HG02870 (cell line): ENCODE measurements at regions not wholly inside any gene's neighbourhood (a gene's known extent, or its start where the extent isn't known, plus 50 kb on each side); places are given as distances from the start of the nearest gene placed in this dataset.

Experiments
- ATAC-seq: cut with Tn5 transposase; IDR thresholded peaks from one replicate; pipeline ENCODE4 v1.9.1; 2021; ENCODE audit warnings: mild to moderate bottlenecking, moderate library complexity; ENCODE audit not compliant: unreplicated experiment

DNA sequence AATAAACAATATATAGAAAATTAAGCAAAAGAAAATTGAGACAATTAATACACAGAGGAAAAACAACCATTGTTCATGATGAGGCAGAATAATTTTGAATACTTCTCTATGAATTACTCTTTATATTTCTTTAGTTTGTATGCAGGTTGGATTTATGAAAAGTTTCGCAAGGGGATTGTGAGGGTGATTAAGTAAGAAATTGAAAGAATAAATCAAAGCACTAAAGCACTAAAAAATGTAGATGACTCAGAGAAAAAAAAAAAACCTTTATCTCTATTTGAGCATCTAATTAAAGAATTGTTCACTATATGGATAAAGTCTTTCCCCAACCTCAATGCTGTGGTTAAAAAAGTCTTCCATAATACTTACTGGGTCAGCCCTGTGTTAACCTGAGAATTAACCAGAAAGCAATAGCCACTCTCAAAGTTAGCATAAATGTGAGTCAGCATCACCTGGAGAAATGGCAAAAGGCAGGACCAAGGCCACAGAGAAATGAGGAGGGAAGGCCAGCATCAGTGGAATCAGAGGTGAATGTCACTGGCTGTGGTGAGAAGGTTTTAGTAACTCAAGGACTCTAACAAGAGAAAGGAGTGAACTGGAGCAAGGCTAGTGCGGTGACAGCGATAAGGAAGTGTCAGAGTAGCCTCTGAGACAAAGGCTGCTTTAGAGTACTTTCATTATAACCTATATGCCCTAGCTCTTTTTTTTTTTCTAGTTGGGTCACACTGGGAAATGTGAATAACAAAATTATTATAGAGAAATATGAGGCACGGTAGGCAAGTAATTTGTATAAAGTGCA is 310.4 kb downstream of the KCNC2 start:
- ATAC-seq = no peak

DNA sequence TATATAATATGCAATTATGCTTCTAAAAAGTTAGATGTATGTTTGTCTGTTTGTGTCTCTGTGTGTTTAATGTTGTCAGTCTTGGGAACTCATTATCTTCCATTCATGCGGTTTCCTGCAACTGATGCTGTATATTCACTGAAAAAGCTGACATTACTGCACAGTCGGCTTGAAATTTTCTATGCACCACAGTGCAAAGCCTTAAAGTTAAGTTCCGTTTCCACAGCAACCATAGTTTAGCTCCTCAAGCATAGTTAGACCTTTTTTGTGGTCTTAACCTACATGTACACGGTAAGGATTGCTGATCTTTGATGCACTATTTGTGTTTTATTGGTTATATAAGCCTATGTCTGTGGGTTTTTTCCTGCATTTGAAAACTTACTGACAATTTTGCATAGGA is 309.4 kb downstream of the KCNC2 start:
- no peak for ATAC-seq

DNA sequence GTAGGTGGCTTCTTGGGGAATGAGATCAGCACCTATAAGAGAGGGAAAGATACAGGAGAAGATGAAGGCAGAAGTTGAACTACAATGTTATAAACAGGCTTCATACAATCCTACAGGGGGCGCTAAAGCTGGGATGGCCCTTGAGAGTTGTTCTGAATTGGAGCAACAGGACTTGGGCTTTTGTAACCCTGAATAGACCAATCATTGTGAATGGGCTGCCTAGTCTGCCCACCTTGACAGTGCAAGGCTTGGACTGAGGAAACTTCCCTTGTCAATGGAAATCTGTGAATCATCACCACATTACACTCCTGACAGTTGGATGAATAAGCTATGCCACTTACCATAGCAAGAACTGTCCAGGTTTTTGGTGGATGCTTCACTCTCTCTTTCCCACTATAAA is 306.1 kb downstream of the KCNC2 start:
- no peak for ATAC-seq

DNA sequence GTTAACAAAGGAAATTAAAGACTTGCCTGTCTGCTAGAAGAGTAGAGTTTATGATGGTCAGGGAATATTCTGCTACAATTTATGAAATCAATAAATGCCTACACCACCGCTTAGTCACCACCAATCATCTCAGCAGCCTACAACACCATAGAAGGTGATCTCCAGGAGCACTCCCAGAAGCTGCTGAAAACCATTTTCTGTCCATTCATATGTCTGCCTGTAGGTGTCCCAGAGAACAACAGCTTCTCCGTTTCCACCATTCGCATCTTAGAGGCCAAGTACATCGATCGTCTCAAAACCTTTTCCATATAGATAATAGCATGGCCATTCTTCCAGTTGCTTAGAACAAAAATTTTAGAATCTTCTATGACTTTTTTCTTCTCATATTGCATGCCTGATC is 303.4 kb downstream of the KCNC2 start:
- no peak for ATAC-seq

DNA sequence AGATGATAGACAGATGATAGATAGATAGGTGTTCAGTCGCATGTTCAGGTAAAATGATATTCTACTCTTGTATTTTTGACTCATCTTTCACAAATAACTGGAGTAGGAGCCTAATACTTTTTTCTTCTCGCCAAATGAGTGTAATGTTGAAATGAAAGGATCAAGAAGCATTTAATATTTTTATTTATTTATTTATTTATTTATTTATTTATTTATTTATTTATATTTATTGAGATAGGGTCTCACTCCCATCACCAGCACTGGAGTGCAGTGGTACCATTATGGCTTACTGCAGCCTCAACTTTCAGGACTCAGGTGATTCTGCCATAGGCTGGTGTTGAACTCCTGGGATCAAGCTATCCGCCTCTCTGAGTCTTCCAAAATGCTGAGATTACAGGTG is 298.8 kb downstream of the KCNC2 start:
- ATAC-seq = no peak

DNA sequence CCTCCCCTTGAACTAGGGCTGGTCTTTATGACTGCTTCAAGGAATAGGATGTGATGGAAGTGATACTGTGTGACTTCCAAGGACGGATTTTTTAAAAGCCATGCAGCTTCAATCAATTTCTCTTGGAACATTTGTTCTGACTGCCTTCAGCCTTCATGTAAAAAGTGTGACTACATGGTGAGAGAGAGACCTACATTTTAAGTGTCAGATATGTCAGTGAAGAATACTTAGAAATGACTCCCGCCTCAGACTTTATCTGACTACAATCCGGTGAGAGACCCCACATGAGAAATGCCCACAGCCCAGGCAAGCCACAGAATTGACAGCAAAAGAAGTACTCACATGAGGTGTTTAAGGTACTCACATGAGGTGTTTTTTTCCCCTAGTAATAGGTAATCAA is 295.3 kb downstream of the KCNC2 start:
- no peak for ATAC-seq

DNA sequence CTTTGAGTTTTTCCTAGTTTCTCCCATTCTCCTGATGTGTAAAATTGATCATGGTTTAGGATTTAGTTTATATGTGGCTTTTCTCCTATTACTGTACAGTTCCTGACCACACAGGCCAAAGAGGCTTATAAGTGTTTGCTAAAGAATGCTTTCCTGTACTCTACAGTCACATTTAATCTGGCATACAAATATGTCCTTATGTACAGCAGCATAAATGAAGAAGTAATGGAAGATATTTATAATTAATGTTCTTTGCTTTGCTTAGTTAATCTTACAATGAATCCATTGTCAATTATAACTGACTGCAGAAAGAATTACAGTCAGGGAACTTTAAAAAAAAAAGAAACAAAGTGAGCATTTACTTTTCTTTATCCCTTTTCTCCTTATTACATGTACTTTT is 293.9 kb downstream of the KCNC2 start:
- ATAC-seq = no peak

DNA sequence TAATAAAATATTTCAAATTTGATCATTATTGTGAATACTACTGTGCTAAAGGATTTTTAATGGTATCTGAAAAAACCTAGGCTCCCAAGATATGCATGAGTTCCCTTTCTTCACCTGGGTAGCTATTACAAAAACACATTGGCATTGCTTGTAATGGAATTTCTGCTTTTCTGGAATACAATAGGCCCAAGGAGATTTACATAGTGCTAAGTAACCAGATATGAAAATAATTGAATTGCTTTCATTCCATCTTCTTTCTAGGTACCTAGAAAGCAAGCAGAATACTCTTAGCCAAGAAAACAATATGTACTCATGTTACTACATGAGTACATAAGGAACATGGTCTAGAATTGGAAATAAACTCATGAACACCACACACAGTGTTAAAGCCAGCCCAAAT is 291.9 kb downstream of the KCNC2 start:
- no peak for ATAC-seq

DNA sequence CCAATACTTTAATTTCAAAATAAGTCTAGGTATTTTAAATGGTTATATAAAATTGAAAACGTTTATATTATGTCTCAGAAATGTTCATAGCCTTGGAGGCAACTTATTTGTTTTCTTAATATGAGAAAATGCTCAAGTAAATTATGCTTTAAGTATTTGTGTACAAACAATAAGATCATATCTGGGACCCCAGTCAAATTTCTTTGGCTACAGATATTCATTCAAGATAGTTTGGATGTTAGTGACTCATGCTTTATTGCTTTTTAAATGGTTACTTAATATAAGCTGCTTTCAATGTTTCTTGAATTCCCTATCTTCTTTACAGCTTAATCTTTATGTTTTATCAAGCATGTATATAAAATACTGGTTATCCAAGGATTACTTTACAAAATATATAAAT is 291.3 kb downstream of the KCNC2 start:
- ATAC-seq = no peak

DNA sequence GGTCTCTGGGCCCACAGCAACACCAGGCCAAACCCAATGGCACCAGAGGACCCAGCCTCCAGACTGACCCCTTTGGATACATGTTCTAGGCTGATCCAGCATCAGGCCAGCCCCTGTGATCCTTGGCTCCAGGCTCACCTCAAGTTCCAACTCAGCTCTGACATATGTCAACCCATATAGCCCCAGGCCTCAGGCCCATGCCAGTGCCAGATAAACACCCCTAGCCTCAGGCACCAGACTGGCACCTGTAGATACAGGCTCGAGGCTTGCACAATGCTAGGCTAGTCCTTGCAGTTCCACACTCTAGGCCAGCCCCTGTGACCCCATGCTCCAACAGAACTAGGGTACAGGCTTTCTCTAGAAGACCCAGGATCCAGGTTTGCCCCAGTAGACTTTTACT is 287.5 kb downstream of the KCNC2 start:
- ATAC-seq = no peak

DNA sequence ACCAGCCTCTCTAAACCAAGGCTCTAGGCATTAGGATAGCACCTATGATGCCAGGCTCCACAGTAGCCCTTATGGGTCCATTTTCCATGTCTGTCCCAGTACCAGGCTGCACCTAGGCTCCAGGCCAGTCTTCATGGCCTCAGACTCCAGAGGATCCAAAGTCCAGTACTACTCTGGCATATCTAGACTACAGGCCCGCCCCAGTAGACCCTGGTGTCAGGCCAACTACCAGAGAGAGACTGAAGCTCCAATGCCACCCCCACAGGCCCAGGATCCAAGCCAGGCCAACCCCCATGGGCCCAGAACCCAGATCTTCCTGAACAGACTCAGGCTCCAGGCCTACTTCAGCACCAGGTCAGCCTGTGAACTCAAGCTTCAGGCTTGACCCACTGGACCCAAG is 287.0 kb downstream of the KCNC2 start:
- ATAC-seq = no peak

DNA sequence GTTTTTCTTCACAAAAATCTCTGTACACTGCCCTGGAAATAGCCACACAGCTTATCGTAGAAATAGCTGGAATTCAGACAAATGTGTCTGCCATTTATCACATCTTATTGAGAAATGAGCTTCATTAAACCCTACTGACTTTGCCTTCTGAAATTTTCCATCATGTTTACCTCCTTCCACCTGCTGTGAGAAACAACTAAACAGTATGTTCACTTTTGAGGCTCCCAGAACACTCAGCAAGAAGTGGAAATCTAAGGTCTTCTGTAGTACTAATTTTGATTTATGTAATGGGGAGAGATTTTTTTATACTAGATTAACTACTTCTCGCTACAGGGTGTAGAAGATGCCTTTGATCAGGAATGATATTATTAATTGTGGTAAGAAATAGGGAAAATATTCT is 268.0 kb downstream of the KCNC2 start:
- no peak for ATAC-seq

DNA sequence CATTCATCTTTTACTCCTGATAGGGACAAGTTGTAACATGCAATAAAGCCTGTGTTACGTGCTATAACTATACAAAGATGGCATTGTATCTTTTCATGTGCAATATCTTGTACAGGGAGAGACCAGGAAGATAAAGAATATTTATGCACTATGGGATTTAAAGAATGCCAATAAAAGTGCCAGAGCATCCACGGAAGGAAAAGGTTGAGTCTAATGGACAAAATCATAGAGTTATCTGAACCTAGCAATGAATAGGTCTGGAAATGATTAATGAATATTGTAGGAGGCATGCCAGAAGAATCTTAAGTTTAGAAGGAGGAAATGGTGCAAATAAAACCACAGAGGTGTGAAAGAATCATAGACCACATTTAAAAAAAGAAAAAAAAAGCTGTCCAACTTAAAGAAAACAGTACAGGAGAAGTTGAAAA is 263.9 kb downstream of the KCNC2 start:
- no peak for ATAC-seq

DNA sequence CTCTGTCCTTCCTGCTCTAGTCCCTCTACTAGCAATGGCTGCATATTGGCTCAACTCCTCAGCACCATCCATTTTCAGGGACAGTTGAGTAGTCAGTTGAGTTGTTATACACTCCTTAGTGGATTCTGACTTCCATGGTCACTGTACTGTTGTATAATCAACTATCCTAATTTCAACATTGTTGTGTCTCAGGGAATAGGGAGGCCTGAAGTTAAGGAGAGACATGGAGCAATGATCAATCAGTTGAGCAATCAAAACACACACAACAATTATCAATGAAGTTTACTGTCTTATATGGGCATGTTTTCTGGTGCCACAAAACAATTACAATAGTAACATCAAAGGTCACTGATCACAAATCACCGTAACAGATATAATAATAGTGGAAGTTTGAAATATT is 255.9 kb downstream of the KCNC2 start:
- ATAC-seq = no peak

DNA sequence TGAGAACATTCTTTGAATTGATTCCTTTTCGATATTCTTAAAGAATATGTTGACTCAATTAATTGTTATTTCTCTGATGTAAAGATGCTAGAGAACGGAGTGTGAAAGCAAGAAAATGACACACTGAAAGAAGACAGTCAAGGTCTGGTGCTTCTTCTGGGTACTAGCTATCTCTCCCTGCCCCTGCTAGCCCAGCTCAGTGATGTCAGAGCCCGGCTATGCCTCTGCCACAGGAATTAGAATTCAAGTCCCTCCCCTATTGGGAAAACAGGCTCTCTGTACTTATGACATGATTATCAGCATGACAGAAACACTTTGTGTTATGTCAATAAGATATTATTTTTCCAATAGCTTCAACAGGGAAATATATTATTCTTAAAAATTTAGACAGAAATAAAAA is 252.4 kb downstream of the KCNC2 start:
- no peak for ATAC-seq

DNA sequence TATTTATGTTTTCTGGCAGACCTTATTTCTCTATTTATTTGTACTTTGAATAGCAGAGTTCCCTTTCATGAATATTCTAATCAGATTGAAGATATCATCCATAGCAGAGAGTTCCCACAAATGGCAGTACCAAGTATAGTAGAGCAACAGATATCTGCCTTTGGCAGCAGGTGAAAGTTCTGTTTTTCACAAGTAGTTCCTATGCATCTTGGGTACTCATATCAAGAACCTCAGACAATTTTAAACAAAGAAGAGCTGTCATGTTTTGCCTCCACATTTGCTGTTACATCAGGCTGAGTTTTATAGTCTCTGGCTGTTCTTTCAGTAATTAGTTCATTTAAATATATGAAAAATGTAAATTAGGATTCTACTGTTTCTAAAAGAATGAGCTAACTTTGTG is 252.0 kb downstream of the KCNC2 start:
- no peak for ATAC-seq

DNA sequence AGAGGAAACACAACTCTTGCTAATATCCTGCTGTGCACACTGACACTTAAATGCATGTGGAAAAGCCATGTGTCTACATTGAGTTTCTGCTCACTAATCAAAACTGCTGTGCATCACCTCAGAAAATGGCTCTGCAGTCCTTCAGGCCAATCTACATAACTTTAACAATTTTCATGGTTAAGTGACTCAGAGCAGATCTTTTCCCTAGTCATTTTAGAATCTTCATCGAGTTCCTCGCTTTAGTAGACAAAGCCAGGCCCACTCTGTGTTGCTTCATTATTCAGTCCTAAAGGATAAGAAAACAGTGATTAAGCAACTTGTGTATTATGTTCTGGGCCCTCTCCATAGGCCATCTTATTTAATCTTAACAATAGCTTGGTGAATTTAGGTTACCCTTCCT is 250.0 kb downstream of the KCNC2 start:
- ATAC-seq = no peak

DNA sequence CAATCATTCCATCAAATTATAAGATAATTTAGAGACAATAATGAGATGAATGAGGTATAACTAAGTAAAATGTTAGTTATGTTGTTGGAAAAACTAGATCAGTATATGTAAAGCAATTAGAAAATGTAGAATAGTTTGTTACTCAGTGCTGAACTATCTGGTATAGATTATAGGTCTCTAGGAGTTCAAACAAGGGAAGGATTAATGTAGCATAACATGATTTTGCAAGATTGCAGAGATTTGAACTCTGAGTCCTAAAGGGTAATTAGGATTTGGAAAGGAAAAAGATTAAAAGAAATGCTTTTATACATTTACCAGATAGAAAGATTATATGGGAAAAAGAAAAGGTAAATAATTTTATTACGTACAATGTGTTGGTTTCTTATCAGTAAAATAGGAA is 246.3 kb downstream of the KCNC2 start:
- no peak for ATAC-seq

DNA sequence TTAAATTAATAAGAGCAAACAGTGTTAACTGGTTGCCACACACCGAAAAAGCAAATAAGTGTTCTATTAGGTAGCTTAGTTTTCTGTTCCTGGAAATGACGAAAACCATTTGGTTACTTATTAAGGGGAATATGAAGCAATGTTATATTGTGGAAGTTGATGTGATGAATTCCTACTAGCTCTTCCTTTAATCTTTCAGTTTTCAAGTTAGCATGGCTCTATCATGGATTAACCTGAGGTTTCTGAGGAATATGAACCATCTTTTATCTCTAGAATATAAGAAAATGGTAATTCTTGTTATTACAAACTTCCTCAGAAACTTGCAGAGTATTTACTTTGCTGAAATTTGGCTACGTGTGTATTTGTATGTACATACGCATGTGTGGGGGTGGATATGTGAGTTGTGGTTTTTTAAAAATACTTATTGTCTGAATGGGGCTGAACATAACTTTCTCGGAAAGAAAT is 245.7 kb downstream of the KCNC2 start:
- ATAC-seq = no peak

DNA sequence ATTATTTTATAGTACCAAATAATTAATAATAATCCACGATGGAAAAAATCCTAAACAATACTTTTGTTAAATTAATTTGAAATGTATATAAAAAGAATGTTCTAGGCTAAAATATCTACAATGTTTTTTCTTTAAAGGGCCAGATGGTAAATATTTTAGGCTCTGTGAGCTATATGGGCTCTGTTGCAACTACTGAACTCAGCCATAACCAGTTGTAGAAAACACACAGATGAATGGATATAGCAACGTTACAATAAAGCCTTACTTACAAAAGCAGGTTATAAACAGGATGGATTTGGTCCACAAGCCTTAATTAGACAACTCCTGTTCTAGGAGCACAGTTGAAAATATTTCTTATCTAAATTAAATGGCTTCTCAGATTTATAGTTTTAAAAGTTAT is 245.2 kb downstream of the KCNC2 start:
- ATAC-seq = no peak

DNA sequence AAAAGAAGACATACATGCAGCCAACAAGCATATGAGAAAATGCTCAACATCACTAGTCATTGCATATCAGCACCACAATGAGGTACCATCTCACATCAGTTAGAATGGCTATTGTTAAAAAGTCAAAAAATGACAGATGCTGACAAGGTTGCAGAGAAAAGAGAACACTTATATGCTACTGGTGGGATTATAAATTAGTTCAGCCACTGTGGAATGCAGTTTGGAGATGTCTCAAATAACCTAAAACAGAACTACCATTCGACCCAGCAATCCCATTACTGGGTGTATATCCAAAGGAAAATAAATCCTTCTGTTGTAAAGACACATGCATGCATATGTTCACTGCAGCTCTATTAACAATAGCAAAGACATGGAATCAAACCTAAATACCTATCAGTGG is 238.4 kb downstream of the KCNC2 start:
- ATAC-seq = no peak

DNA sequence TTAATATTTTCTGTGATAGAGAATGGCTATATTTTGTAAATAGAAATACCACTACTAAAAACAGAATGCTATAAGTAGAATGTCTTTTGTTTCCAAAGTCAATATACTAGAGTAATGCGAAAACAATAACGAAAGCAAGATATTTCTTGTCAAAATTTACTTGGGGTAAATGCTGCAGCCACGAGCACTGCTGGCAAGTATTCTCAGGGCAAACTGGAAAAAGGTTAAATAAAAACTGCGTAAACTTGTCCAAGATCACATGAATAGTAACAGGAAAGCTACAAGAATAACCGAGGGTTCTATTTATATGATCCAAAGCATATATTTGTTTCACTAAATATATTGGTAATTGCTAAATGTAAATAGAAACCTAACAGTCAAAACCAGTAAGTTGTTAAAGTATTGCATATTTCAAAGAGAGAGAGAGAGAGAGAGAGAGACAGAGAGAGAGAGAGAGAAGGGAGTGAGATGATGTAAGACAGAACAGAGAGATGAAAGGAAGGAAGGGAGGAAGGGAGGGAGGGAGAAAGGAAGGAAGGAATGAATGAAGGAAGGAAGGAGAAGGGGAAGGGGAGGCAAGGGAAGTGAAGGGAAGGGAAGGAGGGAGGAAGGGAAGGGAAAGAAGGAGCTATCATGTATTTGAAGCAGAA is 231.7 kb downstream of the KCNC2 start:
- ATAC-seq = no peak

DNA sequence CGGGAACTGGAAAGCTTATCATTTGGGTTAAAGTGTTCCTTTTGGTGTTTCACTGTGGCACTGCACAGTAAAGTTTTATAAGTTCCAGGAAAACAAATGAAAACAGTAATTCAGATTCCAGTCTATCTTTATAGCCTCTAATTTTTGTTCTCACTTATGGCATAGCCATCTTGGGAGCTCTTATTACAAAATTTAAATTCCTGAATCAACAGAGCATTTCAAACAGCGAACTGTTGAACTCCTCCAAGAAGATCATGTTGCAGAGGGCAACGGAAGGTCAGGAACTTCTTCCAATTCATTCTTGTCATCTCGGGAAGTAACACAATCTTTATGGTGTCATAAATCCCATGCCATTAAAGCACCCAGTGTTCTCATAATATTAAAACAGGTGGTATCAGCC is 229.1 kb downstream of the KCNC2 start:
- no peak for ATAC-seq
